ENCODE measurements at regions not wholly inside any gene's neighbourhood (a gene's known extent, or its start where the extent isn't known, plus 50 kb on each side); places are given as distances from the start of the nearest gene placed in this dataset.

DNA sequence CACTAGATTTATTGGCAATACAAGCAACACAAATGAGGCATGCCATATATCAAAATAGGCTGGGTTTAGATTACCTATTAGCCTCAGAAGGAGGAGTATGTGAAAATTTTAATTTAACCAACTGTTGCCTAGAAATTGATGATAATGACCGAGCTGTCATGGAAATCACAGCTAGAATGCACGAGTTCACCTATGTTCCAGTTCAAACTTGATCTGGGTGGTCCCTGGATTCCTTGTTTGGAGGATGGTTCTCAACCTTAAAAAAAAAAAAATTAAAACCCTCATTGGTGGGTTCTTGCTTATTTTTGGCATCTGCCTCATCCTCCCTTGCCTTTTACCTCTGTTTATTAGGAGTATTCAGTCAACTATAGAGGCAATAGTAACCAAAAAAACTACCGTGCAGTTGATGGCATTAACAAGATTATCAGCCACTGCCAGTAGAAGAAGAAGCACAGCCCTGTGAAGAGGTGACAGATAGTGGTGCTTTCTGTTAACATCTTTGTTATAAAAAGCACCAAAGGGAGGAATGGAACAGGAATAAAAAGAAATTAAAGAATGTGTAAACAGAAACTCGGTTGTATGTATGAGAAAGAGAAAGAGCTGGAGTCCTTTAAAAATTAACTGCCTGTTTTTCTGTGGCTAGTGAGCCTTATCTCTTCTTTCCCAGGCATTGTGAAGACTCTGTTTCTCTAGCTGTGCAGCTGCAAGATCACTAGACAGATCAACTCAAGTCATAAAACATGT is 106.4 kb downstream of the ZNF429 start (continued):
- peak; percentile 80 for TF ChIP-seq MYBL2 (IDR thresholded peaks at IDR 0.05; ENCODE audit: low read depth)
- no peak for TF ChIP-seq MYBL2 (CRISPR knock-in tag; IDR thresholded peaks at IDR 0.05; ENCODE audit: borderline replicate concordance)
- no peak for TF ChIP-seq SRSF1 (IDR thresholded peaks at IDR 0.05; ENCODE audit: low read depth, low read length)
- no peak for TF ChIP-seq DIDO1 (tag; IDR thresholded peaks at IDR 0.05; ENCODE audit: low read depth)
- no peak for TF ChIP-seq ZNF780A (CRISPR knock-in tag; IDR thresholded peaks at IDR 0.05)
- TF ChIP-seq, protein P1, sequence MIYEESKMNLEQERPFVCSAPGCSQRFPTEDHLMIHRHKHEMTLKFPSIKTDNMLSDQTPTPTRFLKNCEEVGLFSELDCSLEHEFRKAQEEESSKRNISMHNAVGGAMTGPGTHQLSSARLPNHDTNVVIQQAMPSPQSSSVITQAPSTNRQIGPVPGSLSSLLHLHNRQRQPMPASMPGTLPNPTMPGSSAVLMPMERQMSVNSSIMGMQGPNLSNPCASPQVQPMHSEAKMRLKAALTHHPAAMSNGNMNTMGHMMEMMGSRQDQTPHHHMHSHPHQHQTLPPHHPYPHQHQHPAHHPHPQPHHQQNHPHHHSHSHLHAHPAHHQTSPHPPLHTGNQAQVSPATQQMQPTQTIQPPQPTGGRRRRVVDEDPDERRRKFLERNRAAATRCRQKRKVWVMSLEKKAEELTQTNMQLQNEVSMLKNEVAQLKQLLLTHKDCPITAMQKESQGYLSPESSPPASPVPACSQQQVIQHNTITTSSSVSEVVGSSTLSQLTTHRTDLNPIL (CRISPR knock-in tag; IDR thresholded peaks at IDR 0.05): no peak
- no peak for TF ChIP-seq CAMTA2 (CRISPR knock-in tag; conservative IDR thresholded peaks at IDR 0.05)
- TF ChIP-seq GTF2E2 (tag; IDR thresholded peaks at IDR 0.05): no peak
- TF ChIP-seq ETV1 (tag; conservative IDR thresholded peaks at IDR 0.05; ENCODE audit: low read depth): no peak
- no peak for TF ChIP-seq MEF2A (IDR thresholded peaks at IDR 0.05; ENCODE audit: control insufficient read depth, low read depth, low read length)
- TF ChIP-seq ETV5 (CRISPR knock-in tag; IDR thresholded peaks at IDR 0.05; ENCODE audit: low read depth): no peak
- TF ChIP-seq ATF2 (CRISPR knock-in tag; IDR thresholded peaks at IDR 0.05): no peak
- peak; percentile 81 for TF ChIP-seq TEAD4 (IDR thresholded peaks at IDR 0.05; ENCODE audit: low read length)
- no peak for TF ChIP-seq TEAD4 (CRISPR knock-in tag; IDR thresholded peaks at IDR 0.05; ENCODE audit: borderline replicate concordance)
- peak; percentile 91 for TF ChIP-seq DPF2 (IDR thresholded peaks at IDR 0.05)
- TF ChIP-seq RBFOX2 (IDR thresholded peaks at IDR 0.05; ENCODE audit: low read depth, low read length): no peak
- TF ChIP-seq ESRRB (CRISPR knock-in tag; IDR thresholded peaks at IDR 0.05; ENCODE audit: borderline replicate concordance): no peak
- TF ChIP-seq ADNP (tag; IDR thresholded peaks at IDR 0.05): no peak
- TF ChIP-seq MCM5 (IDR thresholded peaks at IDR 0.05; ENCODE audit: low read depth): no peak
- no peak for TF ChIP-seq SMAD2 (IDR thresholded peaks at IDR 0.05; ENCODE audit: low read depth, low read length)
- TF ChIP-seq ZNF79 (CRISPR knock-in tag; IDR thresholded peaks at IDR 0.05; ENCODE audit: low read depth): no peak
- no peak for TF ChIP-seq HDAC1 (IDR thresholded peaks at IDR 0.05)
- TF ChIP-seq ZNF431 (CRISPR knock-in tag; IDR thresholded peaks at IDR 0.05): no peak
- TF ChIP-seq HLTF (IDR thresholded peaks at IDR 0.05): no peak
- 0 out of 2 replicates have a peak, but pooled peaks have one; percentile 22 for TF ChIP-seq POLR2H (tag; IDR thresholded peaks at IDR 0.05; ENCODE audit: low read depth)
- no peak for TF ChIP-seq BHLHE40 (IDR thresholded peaks at IDR 0.05; ENCODE audit: low read length)
- no peak for TF ChIP-seq CTBP1 (IDR thresholded peaks at IDR 0.05; ENCODE audit: borderline replicate concordance)
- peak in 1 of 2 experiments; percentile 40; a peak in 1 of 4 replicates for TF ChIP-seq TEAD1 (CRISPR knock-in tag; IDR thresholded peaks at IDR 0.05)

Measured in K562 (cell line).